Hepatocyte (in vitro differentiated cells): ENCODE measurements at regions not wholly inside any gene's neighbourhood (a gene's known extent, or its start where the extent isn't known, plus 50 kb on each side); places are given as distances from the start of the nearest gene placed in this dataset.

Source experiments
- EZH2 ChIP-seq: fragments of 200-600 bp; sonication (generic); IDR thresholded peaks from 2 replicates; pipeline ENCODE4 v1.6.1; 2016; ENCODE audit warnings: antibody characterized with exemption, mild to moderate bottlenecking, borderline replicate concordance
- EZH2phosphoT487 ChIP-seq: fragments of 200-600 bp; sonication (generic); IDR thresholded peaks from one replicate; pipeline ENCODE4 v1.6.1; 2018; ENCODE audit warnings: antibody characterized with exemption, mild to moderate bottlenecking, low read depth, moderate library complexity; ENCODE audit not compliant: unreplicated experiment, severe bottlenecking
- TF ChIP-seq, protein P1 (sequence below): fragments of 200-600 bp; sonication (generic); IDR thresholded peaks from 2 replicates; pipeline ENCODE4 v1.5.1; 2016; ENCODE audit warnings: antibody characterized with exemption, mild to moderate bottlenecking; ENCODE audit not compliant: poor library complexity

DNA sequence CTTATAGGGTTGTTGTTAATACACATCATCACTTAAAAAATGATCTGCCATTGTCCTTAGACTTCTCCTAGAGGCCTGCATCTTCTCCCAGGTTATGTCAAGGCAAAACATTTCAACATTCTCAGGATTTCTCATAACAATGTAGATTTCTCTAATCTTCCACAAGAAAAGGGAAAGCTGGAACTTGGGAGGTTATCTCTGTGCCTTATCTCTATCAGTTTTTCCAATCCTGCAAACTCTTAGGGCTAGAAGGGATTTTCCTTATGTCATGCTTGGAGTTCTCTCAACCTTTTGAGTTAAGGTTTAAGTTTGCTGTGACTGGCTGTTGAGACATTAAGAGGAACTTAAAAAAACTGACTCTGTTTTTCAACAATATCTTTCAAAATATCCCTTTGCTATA is 300.6 kb upstream of the TFPI start:
- TF ChIP-seq, protein P1, sequence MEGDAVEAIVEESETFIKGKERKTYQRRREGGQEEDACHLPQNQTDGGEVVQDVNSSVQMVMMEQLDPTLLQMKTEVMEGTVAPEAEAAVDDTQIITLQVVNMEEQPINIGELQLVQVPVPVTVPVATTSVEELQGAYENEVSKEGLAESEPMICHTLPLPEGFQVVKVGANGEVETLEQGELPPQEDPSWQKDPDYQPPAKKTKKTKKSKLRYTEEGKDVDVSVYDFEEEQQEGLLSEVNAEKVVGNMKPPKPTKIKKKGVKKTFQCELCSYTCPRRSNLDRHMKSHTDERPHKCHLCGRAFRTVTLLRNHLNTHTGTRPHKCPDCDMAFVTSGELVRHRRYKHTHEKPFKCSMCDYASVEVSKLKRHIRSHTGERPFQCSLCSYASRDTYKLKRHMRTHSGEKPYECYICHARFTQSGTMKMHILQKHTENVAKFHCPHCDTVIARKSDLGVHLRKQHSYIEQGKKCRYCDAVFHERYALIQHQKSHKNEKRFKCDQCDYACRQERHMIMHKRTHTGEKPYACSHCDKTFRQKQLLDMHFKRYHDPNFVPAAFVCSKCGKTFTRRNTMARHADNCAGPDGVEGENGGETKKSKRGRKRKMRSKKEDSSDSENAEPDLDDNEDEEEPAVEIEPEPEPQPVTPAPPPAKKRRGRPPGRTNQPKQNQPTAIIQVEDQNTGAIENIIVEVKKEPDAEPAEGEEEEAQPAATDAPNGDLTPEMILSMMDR: no peak
- no peak for TF ChIP-seq EZH2phosphoT487
- TF ChIP-seq EZH2: no peak
